ENCODE measurements at regions not wholly inside any gene's neighbourhood (a gene's known extent, or its start where the extent isn't known, plus 50 kb on each side); places are given as distances from the start of the nearest gene placed in this dataset.
A peak's percentile ranks its signal among the peaks of the same experiment; 100 is the strongest.

DNA sequence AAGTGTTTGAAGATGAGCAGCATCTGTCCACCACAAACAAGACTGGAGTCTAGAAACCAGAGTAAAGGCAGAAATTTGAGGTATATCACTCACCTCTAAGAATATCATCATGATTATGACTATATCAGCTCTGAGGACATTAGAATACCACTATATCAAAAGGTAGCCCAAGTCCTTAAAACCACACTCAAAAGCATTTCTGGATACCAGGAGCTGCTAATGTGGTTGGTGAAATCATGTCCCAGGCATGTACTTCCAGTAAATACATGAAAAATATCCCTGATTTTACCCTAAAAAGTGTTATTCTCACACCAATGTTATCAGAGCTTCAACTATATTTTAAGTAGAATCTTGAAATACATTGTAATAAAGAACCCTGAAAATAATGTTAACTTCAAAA is 136.3 kb upstream of the SMAD1 start:
- no peak for DNase-seq

DNA sequence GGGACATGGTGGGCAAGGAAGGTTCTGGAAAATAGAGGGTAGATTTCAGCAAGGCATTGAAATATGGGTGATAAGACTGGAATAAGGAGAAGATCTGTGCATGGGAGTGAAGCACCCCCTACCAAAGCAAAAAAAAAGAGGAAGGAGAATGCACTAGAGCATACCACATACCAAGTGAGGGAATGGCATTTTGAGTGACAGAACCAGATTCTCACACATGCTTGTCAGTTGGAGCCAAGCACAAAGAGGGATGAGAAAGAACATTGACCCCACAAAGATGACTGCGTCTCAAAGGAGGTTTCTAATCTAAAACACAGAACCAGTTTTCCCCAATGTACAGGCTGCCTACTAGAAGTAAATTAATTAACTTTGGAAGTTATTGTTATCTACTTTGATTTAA is 140.3 kb upstream of the SMAD1 start:
- no peak for DNase-seq

DNA sequence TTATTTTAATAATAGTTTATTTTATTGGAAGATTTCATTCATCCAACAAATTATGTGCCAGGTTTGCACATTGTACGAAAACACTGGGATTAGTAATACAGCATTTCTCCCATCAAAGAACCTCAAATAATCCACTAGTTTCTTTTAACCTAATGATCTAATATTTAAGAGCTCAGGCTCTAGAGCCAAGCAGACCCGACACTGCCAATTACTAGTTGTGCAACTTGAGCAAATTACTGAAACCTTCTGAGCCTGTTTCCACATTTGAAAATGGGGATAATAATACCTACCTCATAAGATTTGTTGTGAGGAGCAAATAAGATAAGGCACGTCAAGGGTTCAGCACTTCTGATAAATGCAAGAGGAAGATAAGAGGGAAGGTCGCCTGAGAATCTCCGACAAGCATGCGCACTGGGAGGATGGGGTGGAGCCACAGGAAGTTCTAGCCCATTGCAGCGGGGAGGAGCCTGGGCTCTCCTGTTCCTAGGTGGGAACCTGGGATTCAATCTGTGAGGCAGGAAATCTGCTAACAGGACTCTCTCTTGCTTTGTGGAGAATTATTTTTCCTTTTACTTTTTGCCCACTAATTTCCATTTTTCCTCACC is 141.5 kb upstream of the SMAD1 start:
- no peak for DNase-seq

DNA sequence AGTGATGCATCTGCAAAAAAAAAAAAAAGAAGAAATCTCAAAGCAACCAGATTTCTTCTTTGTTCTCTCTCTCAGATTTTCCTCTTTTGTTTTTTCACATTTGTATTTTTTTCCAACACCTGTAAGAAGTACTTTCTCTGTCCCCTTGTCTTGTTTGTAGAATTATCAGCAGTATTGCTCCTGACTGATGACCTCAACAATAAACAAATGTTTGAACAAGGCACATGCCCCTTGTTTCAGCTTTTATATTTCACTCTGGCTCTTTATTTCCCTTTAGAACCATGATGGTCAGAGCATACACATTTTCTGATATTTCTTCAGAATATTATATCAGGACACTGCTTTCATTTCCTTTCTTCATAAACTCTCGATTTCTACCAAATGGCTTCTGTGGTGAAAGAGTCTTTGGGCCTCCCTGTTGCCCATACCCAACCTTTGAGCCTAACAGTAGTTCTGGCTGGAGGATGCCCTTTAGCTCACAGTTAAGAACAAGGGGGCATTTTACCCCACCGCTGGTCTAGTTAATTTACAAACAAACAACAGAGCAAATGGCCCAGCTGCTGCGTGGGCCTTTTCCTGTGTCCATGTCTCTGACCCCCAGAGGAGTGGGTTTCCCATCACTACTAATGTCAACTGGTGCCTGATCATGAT is 142.5 kb upstream of the SMAD1 start:
- DNase-seq, result no peak

DNA sequence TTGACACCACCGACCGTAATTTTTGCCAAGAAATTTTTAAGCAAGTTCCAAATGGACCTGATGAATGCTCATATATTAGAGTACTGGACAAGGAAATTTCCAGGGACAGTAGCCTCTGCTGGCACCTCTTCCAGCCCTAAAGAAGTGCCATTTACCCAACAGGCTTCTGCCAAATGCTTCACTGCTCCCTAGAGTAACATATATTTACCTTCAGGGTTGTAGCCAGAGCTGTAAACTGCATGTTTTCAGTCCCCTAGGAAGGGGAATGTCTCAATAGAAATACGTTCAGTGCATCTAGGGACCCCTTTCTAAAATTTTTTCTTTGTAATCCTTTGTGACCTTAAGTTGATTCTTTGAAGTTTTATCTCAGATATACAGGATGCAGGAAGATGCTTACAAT is 143.1 kb upstream of the SMAD1 start:
- no peak for DNase-seq

DNA sequence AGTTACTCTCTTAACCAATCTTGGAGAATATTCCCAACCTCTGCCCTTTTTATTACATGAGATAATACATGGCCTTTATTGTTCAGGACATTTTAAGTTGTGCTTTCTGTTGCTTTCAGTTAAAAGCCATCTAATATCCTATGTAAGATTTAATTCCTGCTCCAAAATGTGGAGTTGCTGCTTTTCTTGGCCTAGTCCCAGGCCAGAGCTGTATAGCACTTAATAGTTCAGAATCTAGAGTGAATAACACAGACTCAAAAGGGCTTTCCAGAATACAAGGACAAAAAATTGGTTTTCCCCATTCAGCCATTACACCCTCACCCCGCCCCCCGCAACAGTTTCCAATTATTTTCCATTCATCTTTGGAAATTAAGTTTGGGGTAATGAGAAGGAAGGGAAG is 144.3 kb upstream of the SMAD1 start:
- DNase-seq, result no peak

DNA sequence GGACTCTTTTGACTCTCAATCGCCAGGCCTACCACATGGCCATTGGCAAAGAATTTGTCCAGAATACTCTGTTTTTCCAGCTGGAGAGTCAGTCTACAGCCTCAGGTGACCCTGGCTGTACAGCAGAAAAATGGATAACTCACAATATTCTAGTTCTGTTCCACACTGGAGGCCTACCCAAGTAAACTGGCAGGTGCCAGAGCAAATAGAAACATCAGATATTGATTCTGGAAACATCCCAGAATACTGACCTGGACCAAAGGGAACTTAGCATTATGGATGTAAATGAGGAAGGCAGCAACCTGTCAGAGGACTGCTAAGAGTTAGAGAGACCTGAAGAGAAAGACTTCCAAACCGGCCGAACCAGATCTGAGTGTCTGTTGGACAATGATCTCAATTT is 147.9 kb upstream of the SMAD1 start:
- no peak for DNase-seq

DNA sequence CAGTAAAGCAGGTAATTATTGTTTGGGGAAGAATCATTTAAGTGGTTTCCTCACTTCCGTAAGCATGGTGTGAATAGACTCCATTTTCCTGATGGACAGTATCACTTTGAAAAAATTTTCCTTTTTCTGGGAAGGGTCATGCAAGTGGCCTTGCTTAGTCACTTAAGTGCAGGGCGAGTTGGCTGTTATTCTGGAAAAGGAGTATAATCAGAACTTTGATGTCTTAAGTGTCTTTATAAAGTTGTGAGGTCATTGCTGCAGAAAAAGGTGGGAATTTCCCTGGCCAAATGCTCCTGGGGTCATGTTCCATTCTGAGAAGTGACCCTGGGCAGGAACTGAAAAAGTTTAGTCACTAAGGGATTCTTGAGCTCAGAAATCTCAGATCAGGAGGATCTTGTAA is 146.1 kb upstream of the OTUD4 start:
- no peak for DNase-seq

DNA sequence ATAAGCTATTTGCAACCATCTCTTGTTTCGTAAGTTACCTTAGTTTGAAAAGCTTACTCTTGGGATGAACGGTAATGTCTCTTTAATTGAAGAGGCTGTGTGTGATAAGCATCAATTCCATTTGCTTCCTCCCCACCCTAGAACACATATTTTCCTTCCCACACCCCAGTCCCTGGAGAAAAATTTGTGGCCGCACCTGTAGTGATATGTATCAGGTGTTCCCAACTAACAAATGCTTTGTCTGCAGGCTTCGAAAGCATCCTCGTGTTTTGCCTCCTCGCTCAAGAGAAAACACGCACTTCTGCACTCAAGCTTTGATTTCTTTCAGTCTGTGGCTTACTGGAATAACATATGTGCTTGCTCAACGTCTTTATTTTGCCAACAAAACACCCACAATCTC is 143.8 kb upstream of the OTUD4 start:
- DNase-seq, result no peak

DNA sequence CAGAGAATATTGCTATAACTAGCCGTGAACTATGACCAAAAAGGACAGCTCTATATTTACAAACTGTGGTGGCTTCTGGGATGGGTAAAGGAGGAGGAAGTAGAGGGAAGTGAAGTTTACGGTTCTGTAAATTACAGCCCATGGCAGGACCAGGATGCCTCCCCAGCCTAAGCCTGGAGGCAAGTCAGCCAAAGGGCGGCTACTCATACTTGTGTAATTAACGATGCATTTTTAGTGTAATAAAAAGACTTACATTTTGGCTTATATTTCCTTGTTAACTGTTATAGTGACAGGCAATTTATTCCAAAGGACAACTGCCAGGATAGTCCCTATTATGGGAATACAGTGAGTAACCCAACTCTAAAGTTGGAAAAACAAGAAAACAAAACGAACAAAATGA is 139.9 kb upstream of the OTUD4 start:
- DNase-seq, result no peak

DNA sequence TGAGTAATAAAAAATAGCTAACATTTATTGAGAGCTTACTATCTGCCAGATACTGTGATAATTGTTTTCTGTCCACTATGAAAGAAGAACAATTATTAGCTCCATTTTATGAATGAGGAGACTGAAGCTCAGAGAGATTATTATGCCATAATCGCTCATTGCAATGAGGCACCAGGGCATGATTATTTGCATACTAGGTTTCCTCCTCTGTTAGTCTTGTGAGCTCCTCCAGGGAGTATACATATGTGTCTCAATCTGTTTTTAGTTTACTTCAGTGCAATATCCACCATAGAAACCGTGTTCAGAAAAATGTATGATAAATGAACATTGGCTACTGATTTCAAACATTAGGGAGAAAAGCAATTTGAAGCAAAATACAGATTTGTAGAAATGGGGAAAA is 139.4 kb upstream of the OTUD4 start:
- no peak for DNase-seq

DNA sequence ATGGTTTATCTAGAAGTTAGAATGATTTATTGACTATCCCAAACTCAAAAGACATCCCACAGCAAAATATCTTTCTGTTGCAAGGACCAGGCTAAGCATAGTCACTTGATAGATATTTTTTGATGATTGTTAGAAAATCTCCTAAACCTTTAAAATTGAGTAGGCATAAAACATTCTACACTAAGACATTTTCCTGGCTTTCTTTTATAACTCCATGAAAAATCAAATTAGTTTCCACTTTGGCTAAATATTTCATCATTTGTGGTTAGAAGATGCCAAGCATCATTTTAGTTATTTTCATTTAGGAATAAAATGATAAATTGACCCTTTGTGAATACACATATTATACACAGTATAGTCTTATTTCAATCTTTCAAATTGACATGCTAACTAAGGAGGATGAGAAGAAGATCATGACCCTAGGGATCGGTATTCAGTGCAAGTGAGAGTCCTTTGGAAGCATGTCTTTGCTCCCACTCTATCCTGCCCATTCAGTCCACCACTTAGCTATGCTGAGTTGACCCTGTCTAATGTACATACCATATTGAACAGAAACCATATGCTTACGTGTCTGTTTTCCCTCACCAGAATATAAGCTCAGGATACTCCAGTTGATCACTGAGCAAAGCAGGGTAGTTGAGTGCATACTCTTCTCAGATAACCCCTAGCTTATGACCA is 136.6 kb upstream of the OTUD4 start:
- DNase-seq, result no peak

DNA sequence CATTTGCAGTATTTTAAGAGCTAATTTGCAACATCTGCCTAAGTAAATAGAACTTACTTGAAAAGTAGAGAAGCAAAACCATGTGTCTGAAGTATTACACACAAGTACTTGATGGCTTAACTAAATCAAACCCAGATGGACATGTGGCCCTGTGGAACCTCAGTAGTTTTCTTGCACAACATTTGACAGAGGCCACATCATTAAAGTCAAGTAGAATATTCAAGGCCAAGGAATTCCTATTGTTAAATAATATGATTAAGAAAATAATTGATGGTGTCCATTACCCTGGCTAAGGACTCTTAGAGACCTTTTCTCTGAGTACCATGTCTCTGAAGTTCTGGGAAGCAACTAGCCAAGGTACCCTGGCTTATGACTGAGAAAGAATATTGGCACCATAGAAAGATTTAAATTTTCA is 135.4 kb upstream of the OTUD4 start:
- no peak for DNase-seq

DNA sequence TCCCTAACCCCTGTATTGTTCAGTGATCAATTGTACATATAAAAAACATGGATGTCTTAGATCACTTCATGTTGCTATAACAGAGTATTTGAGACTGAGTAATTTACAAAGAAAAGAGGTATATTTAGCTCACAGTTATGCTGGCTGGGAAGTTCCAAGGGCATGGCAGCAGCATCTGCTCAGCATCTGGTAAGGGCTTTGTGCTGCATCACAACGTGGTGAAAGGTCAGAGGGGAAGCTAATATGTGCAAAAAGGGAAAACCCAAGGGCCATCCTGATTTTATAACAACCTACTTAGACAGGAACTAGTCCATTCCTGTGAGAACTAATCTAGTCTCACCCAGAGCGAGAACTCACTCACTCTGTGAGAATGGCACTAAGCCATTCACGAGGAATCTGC is 128.2 kb upstream of the OTUD4 start:
- DNase-seq, result no peak

DNA sequence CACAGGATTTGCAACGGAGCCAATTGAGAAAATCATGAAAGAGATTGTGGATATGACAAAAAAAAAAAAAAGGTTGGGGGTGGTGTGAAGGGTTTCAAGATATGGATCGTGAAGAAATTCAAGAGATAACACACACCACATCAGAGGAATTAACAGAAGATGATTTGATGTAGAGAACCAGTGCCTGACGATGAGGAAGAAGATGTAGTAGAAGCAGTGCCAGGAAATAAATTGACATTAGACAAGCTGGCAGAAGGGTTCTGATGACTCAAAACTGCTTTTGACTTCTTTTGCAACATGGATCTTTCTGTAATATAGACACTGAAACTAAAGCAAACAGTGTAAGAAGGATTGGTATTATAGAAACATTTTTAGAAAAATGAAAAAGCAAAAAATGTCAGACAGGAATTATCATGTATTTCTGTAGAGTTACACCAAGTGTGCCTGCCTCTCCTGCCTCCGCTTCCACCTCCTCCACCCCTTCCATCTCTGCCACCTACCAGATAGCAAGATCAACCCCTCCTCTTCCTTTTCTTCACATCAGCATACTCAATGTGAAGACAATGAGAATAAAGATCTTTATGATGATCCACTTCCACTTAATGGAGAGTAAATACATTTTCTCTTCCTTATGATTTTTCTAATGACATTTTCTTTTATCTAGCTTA is 127.5 kb upstream of the OTUD4 start:
- no peak for DNase-seq

DNA sequence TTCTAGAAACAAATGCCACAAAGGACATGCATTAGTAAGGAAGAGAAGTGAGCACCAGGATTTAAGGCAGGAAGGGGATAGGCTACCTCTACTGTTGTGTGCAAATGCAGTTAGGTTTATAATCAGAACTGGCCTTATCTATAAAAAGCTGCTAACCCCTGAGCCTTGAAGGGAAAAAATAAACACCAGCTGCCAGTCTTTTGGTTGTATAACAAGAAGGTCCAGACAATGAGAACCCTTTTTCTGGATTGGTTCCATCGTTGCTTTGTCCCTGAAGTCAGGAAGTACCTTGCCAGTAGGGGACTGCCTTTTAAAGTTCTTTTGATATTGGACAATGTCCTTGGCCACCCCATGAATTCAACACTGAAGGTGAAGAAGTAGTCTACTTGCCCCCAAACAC is 126.7 kb upstream of the OTUD4 start:
- no peak for DNase-seq

DNA sequence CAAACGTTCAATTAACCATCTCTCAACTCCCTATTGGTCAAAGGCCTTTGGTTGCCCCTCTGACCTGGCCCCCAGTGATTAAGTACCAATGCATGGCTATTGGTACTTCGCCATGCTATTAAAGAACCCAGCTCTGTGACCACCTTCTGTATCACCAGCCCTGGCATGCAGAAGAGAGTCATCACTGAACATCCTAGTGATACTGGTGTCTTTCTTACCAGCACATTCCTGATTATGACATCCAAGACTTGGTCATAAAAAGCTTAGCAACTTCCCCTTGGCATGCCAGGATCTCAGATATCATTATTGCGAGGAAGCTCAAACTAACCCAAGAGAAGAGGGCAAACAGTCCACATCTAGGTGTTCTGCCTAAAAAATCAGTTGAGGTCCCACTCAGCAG is 122.3 kb upstream of the OTUD4 start:
- no peak for DNase-seq

DNA sequence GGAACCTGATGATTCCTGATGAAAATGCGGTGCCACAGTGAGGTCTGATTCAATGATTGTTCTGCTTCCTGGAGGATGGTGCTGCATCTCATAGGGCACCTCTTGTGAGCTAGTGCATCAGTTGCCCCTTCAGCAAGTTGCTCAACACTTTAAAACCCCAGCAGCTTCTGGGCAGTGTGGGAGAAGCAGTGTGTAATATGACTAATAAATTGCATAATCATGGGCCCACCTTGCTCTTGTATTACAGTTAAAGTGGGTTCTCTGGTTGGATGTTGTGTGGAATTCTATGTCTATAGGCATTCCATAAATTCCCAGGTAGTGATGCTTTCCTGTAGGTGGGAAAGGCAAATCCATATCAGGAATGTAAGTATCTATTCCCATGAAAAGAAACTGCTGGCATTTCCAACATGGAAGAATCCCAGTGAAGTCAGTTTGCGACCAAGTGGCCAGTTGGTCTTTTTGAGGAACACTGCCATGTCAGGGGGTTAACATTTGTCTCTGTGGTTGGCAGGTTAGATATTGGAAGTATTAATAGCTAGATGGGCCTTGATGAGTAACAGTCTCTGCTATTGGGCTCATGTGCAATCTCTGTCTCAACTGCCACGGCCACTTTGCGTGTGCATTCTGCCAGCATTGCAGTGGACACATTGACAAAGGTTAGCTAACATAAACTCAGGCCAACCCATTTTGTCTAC is 121.1 kb upstream of the OTUD4 start:
- no peak for DNase-seq

DNA sequence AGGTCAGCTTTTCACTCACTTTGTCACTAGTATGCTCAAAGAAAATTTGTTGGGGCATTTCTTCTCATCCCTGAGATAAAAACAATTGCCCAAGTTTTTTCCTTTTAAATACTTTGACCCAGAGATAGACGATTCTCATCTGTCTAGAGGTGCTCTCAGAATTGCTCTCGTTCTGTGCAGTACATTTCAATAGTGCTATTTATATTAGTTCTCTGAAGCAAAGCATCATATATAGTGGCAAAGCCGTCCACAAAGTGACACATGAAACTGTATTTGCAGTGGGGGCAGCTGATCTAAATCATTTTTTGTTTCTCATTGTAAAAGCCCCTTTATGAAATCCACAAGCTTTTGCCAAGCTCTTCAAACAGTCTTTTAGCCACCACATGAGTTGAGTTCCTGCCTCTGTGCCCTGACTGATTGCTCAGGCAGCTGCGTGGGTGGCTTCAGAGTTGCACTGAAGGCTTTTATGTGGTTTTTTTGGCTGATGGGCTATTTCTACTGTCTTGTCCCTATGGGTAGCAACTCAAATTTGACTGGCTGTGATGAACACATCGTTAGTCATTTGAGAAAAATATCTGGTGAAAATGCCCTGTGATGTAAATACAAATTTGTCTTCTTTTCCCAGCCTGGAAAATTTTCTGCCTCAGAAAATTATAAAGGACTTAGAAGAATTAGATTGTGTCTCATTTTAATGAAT is 119.1 kb upstream of the OTUD4 start:
- DNase-seq, result peak; percentile 30

DNA sequence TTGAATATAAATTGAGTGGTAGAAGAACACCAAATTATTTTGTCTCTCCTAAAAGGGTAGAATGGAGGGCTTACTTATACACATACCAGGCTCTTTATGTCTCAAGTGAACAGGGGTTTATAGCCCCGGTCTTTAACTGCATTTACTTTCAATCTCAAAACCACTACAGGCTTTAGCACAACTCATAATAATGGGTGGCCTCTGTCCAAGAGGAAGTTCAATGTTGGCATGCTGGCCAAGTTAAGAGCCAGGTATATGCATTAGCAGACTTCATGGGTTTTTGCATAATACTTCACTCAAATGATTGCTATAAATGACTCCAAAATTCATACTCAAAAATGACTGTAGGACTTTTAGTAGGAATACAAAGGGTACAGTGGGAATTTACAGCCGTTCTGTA is 118.5 kb upstream of the OTUD4 start:
- DNase-seq, result peak; percentile 7

DNA sequence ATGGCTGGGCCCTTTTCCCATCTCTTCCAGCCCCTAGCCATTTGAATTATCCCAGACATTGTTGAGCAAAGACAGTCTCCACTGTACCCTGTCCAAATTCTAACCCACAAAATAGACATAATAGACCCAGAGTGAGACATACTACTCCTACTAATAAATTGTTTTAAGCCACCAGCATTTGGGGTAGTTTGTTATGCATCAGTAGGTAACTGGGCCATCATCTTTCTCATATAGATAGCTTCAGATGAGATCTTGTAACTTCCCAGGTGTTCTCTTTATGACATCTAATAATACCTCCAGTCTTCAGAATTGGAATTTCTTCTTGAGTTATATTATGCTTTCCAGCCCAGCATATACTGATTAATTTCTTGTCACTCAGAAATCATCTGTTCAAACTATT is 117.2 kb upstream of the OTUD4 start:
- DNase-seq, result no peak

DNA sequence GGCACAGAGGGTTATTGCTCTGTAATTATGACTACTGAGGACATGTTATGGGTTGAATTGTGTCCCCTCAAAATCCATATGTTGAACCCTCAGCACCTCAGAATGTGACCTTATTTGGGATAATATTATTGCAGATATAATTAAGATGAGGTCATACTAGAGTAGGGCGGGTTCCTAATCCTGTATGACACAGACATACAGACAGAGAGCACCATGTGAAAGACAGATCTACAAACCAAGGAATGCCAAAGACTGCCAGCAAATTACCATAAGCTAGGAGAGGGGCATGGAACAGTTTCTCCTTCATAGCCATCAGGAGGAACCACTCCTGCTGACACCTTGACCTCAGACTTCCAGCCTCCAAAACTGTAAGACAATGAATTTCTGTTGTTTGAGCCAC is 115.2 kb upstream of the OTUD4 start:
- DNase-seq, result no peak

DNA sequence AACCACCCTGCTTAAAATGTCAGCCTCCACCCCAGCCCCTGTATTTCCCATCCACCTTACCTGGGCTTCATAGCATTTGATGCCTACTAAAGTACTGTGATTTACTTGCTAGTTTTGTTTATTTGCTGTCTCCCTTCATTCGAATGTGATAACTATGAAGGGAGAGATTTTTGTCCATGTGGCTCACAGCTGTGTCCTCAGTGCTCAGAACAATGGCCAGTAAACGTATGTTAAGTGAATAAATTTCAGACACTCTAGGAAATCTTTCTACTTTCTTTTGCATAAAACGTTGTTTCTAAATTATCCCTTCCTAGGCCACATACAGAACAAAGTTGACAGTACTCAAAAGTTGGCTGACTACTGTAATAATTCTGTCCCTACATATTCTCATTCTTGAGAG is 114.7 kb upstream of the OTUD4 start:
- DNase-seq, result no peak
